ENCODE measurements at regions not wholly inside any gene's neighbourhood (a gene's known extent, or its start where the extent isn't known, plus 50 kb on each side); places are given as distances from the start of the nearest gene placed in this dataset.

- Histone ChIP-seq H3K4me2 (ENCODE audit: low read length) (no peak overlapping the region), H3K4me3 (ENCODE audit: insufficient read depth, low read depth, low read length) (no peak overlapping the region), H3K36me3 (ENCODE audit: insufficient read depth, low read length) (no peaks in the 10 kb centered on the region), H3K79me2 (ENCODE audit: insufficient read depth, low read length) (no peaks in the 10 kb centered on the region), H3K4me1 (ENCODE audit: insufficient read depth, low read length) (no peaks in the 10 kb centered on the region), H2AFZ (ENCODE audit: low read depth, low read length) (no peak overlapping the region), H3K9ac (ENCODE audit: low read length) (no peak overlapping the region), H3K27ac (ENCODE audit: low read depth, low read length) (no peak overlapping the region), H4K20me1 (ENCODE audit: insufficient read depth, low read length) (no peaks in the 10 kb centered on the region), H3K27me3 (ENCODE audit: insufficient read depth, low read length) (no peaks in the 10 kb centered on the region), H3K9me3 (ENCODE audit: insufficient read depth, low read depth, low read length) (no peaks in the 10 kb centered on the region)
- no peaks in the 10 kb centered on the region for H3K27me3 Mint-ChIP-seq (ENCODE audit: low read depth, unreplicated experiment)
- H3K4me1 Mint-ChIP-seq (ENCODE audit: low read depth, unreplicated experiment), result no peaks in the 10 kb centered on the region
- H3K36me3 Mint-ChIP-seq (ENCODE audit: low read depth, unreplicated experiment), result no peaks in the 10 kb centered on the region
- no peak overlapping the region for H3K4me3 Mint-ChIP-seq (ENCODE audit: unreplicated experiment)
- DNase-seq (ENCODE audit: low read depth) (no peak), FAIRE-seq (peak; percentile 60)
- no peak overlapping the region for H3K27ac Mint-ChIP-seq (ENCODE audit: unreplicated experiment)
- TF ChIP-seq EZH2 (IDR thresholded peaks at IDR 0.05; ENCODE audit: insufficient read depth, low read length), result no peak
- TF ChIP-seq CTCF (IDR thresholded peaks at IDR 0.05; ENCODE audit: insufficient read depth, low read depth, low read length), result no peak
- no peaks in the 10 kb centered on the region for H3K9me3 Mint-ChIP-seq (ENCODE audit: unreplicated experiment)
Measured at GRCh38 chr6:54013966-54014365, 97.3 kb upstream of the MLIP start.

- no peak for FAIRE-seq
- H3K27me3 Mint-ChIP-seq (ENCODE audit: low read depth, unreplicated experiment), result no peaks in the 10 kb centered on the region
- no peaks in the 10 kb centered on the region for H3K36me3 Mint-ChIP-seq (ENCODE audit: low read depth, unreplicated experiment)
Measured at GRCh38 chr6:54014440-54014839, 96.8 kb upstream of the MLIP start.

More at GRCh38 chr6:54014440-54014839, 96.8 kb upstream of the MLIP start:
- DNase-seq (ENCODE audit: low read depth), result no peak
- Histone ChIP-seq H3K4me1 (ENCODE audit: insufficient read depth, low read length) (no peaks in the 10 kb centered on the region), H3K9me3 (ENCODE audit: insufficient read depth, low read depth, low read length) (no peaks in the 10 kb centered on the region), H2AFZ (ENCODE audit: low read depth, low read length) (no peak overlapping the region), H3K36me3 (ENCODE audit: insufficient read depth, low read length) (no peaks in the 10 kb centered on the region), H3K4me3 (ENCODE audit: insufficient read depth, low read depth, low read length) (no peak overlapping the region), H3K27me3 (ENCODE audit: insufficient read depth, low read length) (no peaks in the 10 kb centered on the region), H3K79me2 (ENCODE audit: insufficient read depth, low read length) (no peaks in the 10 kb centered on the region), H3K27ac (ENCODE audit: low read depth, low read length) (no peak overlapping the region), H3K9ac (ENCODE audit: low read length) (no peak overlapping the region), H3K4me2 (ENCODE audit: low read length) (no peak overlapping the region), H4K20me1 (ENCODE audit: insufficient read depth, low read length) (no peaks in the 10 kb centered on the region)
- H3K27ac Mint-ChIP-seq (ENCODE audit: unreplicated experiment), result no peak overlapping the region
- no peaks in the 10 kb centered on the region for H3K4me1 Mint-ChIP-seq (ENCODE audit: low read depth, unreplicated experiment)
- no peaks in the 10 kb centered on the region for H3K9me3 Mint-ChIP-seq (ENCODE audit: unreplicated experiment)
- H3K4me3 Mint-ChIP-seq (ENCODE audit: unreplicated experiment), result no peak overlapping the region
- TF ChIP-seq CTCF (IDR thresholded peaks at IDR 0.05; ENCODE audit: insufficient read depth, low read depth, low read length) (no peak), EZH2 (IDR thresholded peaks at IDR 0.05; ENCODE audit: insufficient read depth, low read length) (no peak)

All from astrocyte (in vitro differentiated cells and primary cell).